GM23338 (cell line): ENCODE measurements at regions not wholly inside any gene's neighbourhood (a gene's known extent, or its start where the extent isn't known, plus 50 kb on each side); places are given as distances from the start of the nearest gene placed in this dataset.

Experiments
- ATAC-seq: fragments of 200-7000 bp; cut with Tn5 transposase; 3 replicates; pipeline ENCODE4 v1.9.1; 2020
- DNase-seq: peaks from one replicate; pipeline ENCODE4 v3.0.0-alpha.2; 2015; ENCODE audit warnings: low spot score
- H2AFZ ChIP-seq: fragments of 200-600 bp; sonication (generic); 2 replicates; pipeline ENCODE4 v1.8.0; 2016; ENCODE audit warnings: antibody characterized with exemption, mild to moderate bottlenecking, moderate library complexity
- H3F3A ChIP-seq: fragments of 200-600 bp; sonication (generic); replicated peaks from 2 replicates; pipeline ENCODE4 v1.8.0; 2017; ENCODE audit warnings: antibody characterized with exemption, mixed run types, low read depth
- H3K27ac ChIP-seq: fragments of 200-600 bp; sonication (generic); 2 replicates; pipeline ENCODE4 v1.6.1; 2016; ENCODE audit warnings: low read depth
- H3K27me3 ChIP-seq: fragments of 200-600 bp; sonication (generic); 2 replicates; pipeline ENCODE4 v1.8.0; 2016; ENCODE audit warnings: mild to moderate bottlenecking, mixed run types, moderate library complexity; ENCODE audit not compliant: insufficient read depth
- H3K36me3 ChIP-seq: fragments of 200-600 bp; sonication (generic); 2 replicates; pipeline ENCODE4 v1.8.0; 2016; ENCODE audit warnings: mild to moderate bottlenecking; ENCODE audit not compliant: insufficient read depth
- H3K4me1 ChIP-seq: fragments of 200-600 bp; sonication (generic); 2 replicates; pipeline ENCODE4 v1.8.0; 2016; ENCODE audit warnings: mild to moderate bottlenecking, moderate library complexity; ENCODE audit not compliant: insufficient read depth
- H3K4me2 ChIP-seq: fragments of 200-600 bp; sonication (generic); 2 replicates; pipeline ENCODE4 v1.7.1; 2017; ENCODE audit warnings: mixed run types
- H3K4me3 ChIP-seq: fragments of 200-600 bp; sonication (generic); 2 replicates; pipeline ENCODE4 v1.6.1; 2016; ENCODE audit warnings: mixed run types
- H3K79me2 ChIP-seq: fragments of 200-600 bp; sonication (generic); replicated peaks from 2 replicates; pipeline ENCODE4 v1.8.0; 2017; ENCODE audit warnings: mild to moderate bottlenecking; ENCODE audit not compliant: insufficient read depth
- H3K9me2 ChIP-seq: fragments of 200-600 bp; sonication (generic); 2 replicates; pipeline ENCODE4 v1.8.0; 2017; ENCODE audit not compliant: insufficient read depth
- H4K20me1 ChIP-seq: fragments of 200-600 bp; sonication (generic); replicated peaks from 2 replicates; pipeline ENCODE4 v1.8.0; 2017; ENCODE audit warnings: mild to moderate bottlenecking; ENCODE audit not compliant: insufficient read depth
- H3K27ac Mint-ChIP-seq: 2 replicates; pipeline ENCODE4 v1.8.0; 2020; ENCODE audit warnings: inconsistent platforms, mild to moderate bottlenecking, moderate library complexity, mixed read lengths
- H3K27me3 Mint-ChIP-seq: 3 replicates; pipeline ENCODE4 v1.8.0; 2022; ENCODE audit warnings: low read depth, mild to moderate bottlenecking, moderate library complexity, mixed read lengths, inconsistent platforms; ENCODE audit not compliant: insufficient read depth, poor library complexity
- H3K36me3 Mint-ChIP-seq: 3 replicates; pipeline ENCODE4 v1.8.0; 2021; ENCODE audit warnings: low read depth, mild to moderate bottlenecking, inconsistent platforms, moderate library complexity, mixed read lengths
- H3K4me1 Mint-ChIP-seq: 3 replicates; pipeline ENCODE4 v1.8.0; 2020; ENCODE audit warnings: mild to moderate bottlenecking, inconsistent platforms, mixed read lengths
- H3K4me3 Mint-ChIP-seq: 3 replicates; pipeline ENCODE4 v1.8.0; 2021; ENCODE audit warnings: moderate library complexity, mild to moderate bottlenecking, inconsistent platforms, mixed read lengths
- H3K9me3 Mint-ChIP-seq: 3 replicates; pipeline ENCODE4 v1.8.0; 2020; ENCODE audit warnings: moderate library complexity, mild to moderate bottlenecking, inconsistent platforms, mixed read lengths
- CREB1 ChIP-seq: fragments of 250-450 bp; sonication (Bioruptor Pico); IDR thresholded peaks from 2 replicates; pipeline ENCODE4 v1.5.0; 2020; ENCODE audit warnings: low read depth, mild to moderate bottlenecking, moderate library complexity
- EZH2 ChIP-seq: fragments of 200-600 bp; sonication (generic); IDR thresholded peaks from one replicate; pipeline ENCODE4 v1.8.0; 2017; ENCODE audit warnings: antibody characterized with exemption, mild to moderate bottlenecking, low read depth; ENCODE audit not compliant: unreplicated experiment
- EZH2phosphoT487 ChIP-seq: fragments of 200-600 bp; sonication (generic); IDR thresholded peaks from one replicate; pipeline ENCODE4 v1.8.1; 2018; ENCODE audit warnings: antibody characterized with exemption; ENCODE audit not compliant: unreplicated experiment
- JUNB ChIP-seq: IDR thresholded peaks from one replicate; pipeline ENCODE4 v1.6.1; 2016; ENCODE audit warnings: antibody characterized with exemption; ENCODE audit not compliant: unreplicated experiment
- NANOG ChIP-seq: IDR thresholded peaks from 2 replicates; pipeline ENCODE4 v1.6.1; 2016; ENCODE audit warnings: antibody characterized with exemption, borderline replicate concordance
- POLR2AphosphoS5 ChIP-seq: IDR thresholded peaks from 2 replicates; pipeline ENCODE4 v1.6.1; 2016; ENCODE audit warnings: antibody characterized with exemption, low read depth
- REST ChIP-seq: IDR thresholded peaks from one replicate; pipeline ENCODE4 v1.6.1; 2018; ENCODE audit warnings: antibody characterized with exemption; ENCODE audit not compliant: unreplicated experiment
- STAT1 ChIP-seq: IDR thresholded peaks from one replicate; pipeline ENCODE4 v1.6.1; 2016; ENCODE audit warnings: antibody characterized with exemption; ENCODE audit not compliant: unreplicated experiment
- ZNF114 ChIP-seq: fragments of 250-450 bp; sonication (Bioruptor Pico); IDR thresholded peaks from 2 replicates; pipeline ENCODE4 v1.5.0; 2020; ENCODE audit warnings: mild to moderate bottlenecking, moderate library complexity
- ZNF331 ChIP-seq: fragments of 250-450 bp; sonication (Bioruptor Pico); IDR thresholded peaks from 2 replicates; pipeline ENCODE4 v1.5.0; 2020; ENCODE audit warnings: low read depth, mild to moderate bottlenecking, moderate library complexity
- TF ChIP-seq, protein P1 (sequence below), 2 experiments: fragments of 200-600 bp in 1 of 2; sonication (generic) in 1 of 2; conservative IDR thresholded peaks; 2 replicates each; pipeline versions ENCODE4 v1.5.1 to v1.6.1; 2016 to 2017; ENCODE audit warnings: antibody characterized with exemption in 2 of 2, low read depth in 2 of 2, mild to moderate bottlenecking in 2 of 2, moderate library complexity in 1 of 2
- TF ChIP-seq, protein P2 (sequence below): IDR thresholded peaks from 2 replicates; pipeline ENCODE4 v1.6.1; 2016; ENCODE audit warnings: antibody characterized with exemption

DNA sequence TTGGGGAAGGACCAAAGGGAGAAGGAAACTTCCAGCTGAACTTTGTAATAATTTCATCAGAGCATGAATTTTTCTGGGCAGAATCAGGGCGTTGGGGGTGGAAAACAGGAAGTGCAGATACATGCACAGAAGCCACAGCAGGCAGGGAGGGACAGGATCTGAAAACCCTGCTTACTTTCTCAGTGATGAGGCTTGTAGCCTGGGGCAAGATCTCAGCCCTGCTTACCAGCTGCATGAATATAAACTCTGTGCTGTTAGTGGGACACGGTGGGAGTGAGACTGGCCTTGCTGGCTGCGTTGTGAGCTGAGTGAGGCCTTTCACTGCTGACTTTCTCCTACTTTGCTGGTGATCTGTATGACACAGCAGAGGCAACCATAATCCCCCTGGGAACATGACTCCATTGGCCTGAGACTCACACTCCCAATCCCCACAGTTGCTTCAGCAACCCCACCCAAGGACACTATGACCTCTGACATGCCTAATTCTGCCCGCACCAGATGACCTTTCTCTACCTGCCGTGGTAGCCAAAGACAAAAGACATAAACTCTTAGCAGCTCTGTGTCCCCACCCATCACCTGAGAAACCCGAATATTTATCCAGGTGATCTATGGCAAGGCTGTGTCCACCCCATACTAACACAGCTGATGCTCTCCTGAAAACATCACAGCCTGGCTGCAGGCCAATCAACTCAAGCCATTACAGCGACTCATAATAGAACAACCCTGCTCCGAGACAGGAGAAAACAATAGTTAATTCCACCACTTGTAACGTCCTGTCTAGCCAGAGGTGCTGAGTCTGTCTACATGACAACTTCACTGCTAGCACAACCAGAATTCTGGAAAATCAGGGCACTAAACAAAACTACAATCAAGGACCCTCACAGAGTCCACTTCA lies 190.7 kb upstream of the CHRM2 start:
- Mint-ChIP-seq H3K4me1 (no peaks in the 10 kb centered on the region), H3K4me3 (no peak overlapping the region), H3K36me3 (no peaks in the 10 kb centered on the region; the same call in 2 of the 3 replicates), H3K27ac (peak overlapping the region; percentile 53; the same call in 1 of the 2 replicates), H3K27me3 (no peaks in the 10 kb centered on the region), H3K9me3 (peaks cover 5% of the 10 kb centered on the region)
- H3K9me2 ChIP-seq, result no peaks in the 10 kb centered on the region
- H3K4me3 ChIP-seq, result no peak overlapping the region
- H4K20me1 ChIP-seq, result no peaks in the 10 kb centered on the region
- no peak overlapping the region for H3K4me2 ChIP-seq
- H3K4me1 ChIP-seq, result no peaks in the 10 kb centered on the region
- ATAC-seq, result no peak
- no peaks in the 10 kb centered on the region for H3F3A ChIP-seq
- no peaks in the 10 kb centered on the region for H3K36me3 ChIP-seq
- TF ChIP-seq CREB1 (CRISPR knock-in tag), result no peak
- no peak for TF ChIP-seq JUNB
- no peak for TF ChIP-seq ZNF331 (CRISPR knock-in tag)
- no peak for TF ChIP-seq REST
- TF ChIP-seq POLR2AphosphoS5, result no peak
- no peak for TF ChIP-seq NANOG
- TF ChIP-seq ZNF114, result no peak
- TF ChIP-seq, protein P1, sequence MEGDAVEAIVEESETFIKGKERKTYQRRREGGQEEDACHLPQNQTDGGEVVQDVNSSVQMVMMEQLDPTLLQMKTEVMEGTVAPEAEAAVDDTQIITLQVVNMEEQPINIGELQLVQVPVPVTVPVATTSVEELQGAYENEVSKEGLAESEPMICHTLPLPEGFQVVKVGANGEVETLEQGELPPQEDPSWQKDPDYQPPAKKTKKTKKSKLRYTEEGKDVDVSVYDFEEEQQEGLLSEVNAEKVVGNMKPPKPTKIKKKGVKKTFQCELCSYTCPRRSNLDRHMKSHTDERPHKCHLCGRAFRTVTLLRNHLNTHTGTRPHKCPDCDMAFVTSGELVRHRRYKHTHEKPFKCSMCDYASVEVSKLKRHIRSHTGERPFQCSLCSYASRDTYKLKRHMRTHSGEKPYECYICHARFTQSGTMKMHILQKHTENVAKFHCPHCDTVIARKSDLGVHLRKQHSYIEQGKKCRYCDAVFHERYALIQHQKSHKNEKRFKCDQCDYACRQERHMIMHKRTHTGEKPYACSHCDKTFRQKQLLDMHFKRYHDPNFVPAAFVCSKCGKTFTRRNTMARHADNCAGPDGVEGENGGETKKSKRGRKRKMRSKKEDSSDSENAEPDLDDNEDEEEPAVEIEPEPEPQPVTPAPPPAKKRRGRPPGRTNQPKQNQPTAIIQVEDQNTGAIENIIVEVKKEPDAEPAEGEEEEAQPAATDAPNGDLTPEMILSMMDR (conservative IDR thresholded peaks at IDR 0.05; ENCODE audit: low read depth in 2 of 2), result no peak
- H3K27me3 ChIP-seq, result no peaks in the 10 kb centered on the region
- DNase-seq, result no peak
- 0 out of 2 replicates have a peak overlapping the region, but pooled peaks have one; percentile 63 for H2AFZ ChIP-seq
- no peak overlapping the region for H3K27ac ChIP-seq
- no peaks in the 10 kb centered on the region for H3K79me2 ChIP-seq

DNA sequence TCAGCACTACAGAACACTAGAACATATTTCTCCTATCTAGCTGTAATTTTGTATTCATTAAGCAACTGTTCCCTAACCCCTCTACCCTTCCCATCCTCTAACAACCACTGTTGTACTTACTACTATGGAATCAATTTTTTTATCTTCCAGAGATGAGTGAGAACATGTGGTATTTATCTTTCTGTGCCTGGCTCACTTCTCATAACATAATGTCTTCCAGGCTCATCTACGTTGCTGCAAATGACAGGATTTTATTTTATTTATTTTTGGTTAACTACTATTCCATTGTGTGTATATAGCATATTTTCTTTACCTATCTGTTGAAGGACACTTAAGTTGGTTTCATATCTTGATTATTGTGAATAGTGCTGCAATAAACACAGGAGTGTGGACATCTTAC lies 200.9 kb upstream of the CHRM2 start:
- no peak overlapping the region for H3K27ac ChIP-seq
- H3K4me1 ChIP-seq, result no peaks in the 10 kb centered on the region
- H4K20me1 ChIP-seq, result no peaks in the 10 kb centered on the region
- ATAC-seq (no peak), DNase-seq (no peak)
- Mint-ChIP-seq H3K4me1 (no peaks in the 10 kb centered on the region), H3K27ac (no peak overlapping the region), H3K9me3 (peaks cover 10% of the 10 kb centered on the region), H3K4me3 (no peak overlapping the region), H3K36me3 (0 out of 3 replicates have a peak, but pooled peaks cover 2% of the 10 kb centered on the region), H3K27me3 (peaks cover 2% of the 10 kb centered on the region)
- no peak overlapping the region for H3K4me3 ChIP-seq
- no peak overlapping the region for H3K4me2 ChIP-seq
- H3K36me3 ChIP-seq, result no peaks in the 10 kb centered on the region
- no peaks in the 10 kb centered on the region for H3K79me2 ChIP-seq
- no peak overlapping the region for H2AFZ ChIP-seq
- no peaks in the 10 kb centered on the region for H3F3A ChIP-seq
- no peaks in the 10 kb centered on the region for H3K27me3 ChIP-seq
- H3K9me2 ChIP-seq, result no peaks in the 10 kb centered on the region
- TF ChIP-seq NANOG (no peak), ZNF114 (no peak), STAT1 (no peak), CREB1 (CRISPR knock-in tag) (no peak), EZH2 (no peak), EZH2phosphoT487 (no peak), POLR2AphosphoS5 (no peak)
- TF ChIP-seq, protein P2, sequence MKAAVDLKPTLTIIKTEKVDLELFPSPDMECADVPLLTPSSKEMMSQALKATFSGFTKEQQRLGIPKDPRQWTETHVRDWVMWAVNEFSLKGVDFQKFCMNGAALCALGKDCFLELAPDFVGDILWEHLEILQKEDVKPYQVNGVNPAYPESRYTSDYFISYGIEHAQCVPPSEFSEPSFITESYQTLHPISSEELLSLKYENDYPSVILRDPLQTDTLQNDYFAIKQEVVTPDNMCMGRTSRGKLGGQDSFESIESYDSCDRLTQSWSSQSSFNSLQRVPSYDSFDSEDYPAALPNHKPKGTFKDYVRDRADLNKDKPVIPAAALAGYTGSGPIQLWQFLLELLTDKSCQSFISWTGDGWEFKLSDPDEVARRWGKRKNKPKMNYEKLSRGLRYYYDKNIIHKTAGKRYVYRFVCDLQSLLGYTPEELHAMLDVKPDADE, result no peak
- TF ChIP-seq, protein P1 (conservative IDR thresholded peaks at IDR 0.05; ENCODE audit: low read depth in 2 of 2), result no peak
